Activated T-helper 1 cell treated with Interleukin-2 at 50 U/mL for 16 hours (primary cell): ENCODE measurements at regions not wholly inside any gene's neighbourhood (a gene's known extent, or its start where the extent isn't known, plus 50 kb on each side); places are given as distances from the start of the nearest gene placed in this dataset.

Experiments
- DNase-seq: peaks from one replicate; pipeline ENCODE4 v3.0.0-alpha.2; 2020; ENCODE audit warnings: low read depth

- DNase-seq: no peak
Measured at GRCh38 chr5:142433526-142434321, 108.9 kb upstream of the SPRY4 start.

- DNase-seq: peak; percentile 42
Measured at GRCh38 chr5:142432961-142433360, 108.1 kb upstream of the SPRY4 start.

- DNase-seq: no peak
Measured at GRCh38 chr5:142432369-142432863, 107.6 kb upstream of the SPRY4 start.

- no peak for DNase-seq
Measured at GRCh38 chr5:142428773-142429473, 104.1 kb upstream of the SPRY4 start.

GRCh38 chr5:142428036-142428772 lies 103.4 kb upstream of the SPRY4 start:
- no peak for DNase-seq

- DNase-seq: no peak
Measured at GRCh38 chr5:142427529-142427928, 102.7 kb upstream of the SPRY4 start.

- no peak for DNase-seq
Measured at GRCh38 chr5:142427015-142427364, 102.2 kb upstream of the SPRY4 start.

GRCh38 chr5:142426129-142427014 lies 101.6 kb upstream of the SPRY4 start:
- DNase-seq: peak; percentile 14

GRCh38 chr5:142425286-142426065 lies 100.7 kb upstream of the SPRY4 start:
- DNase-seq: no peak

- DNase-seq: no peak
Measured at GRCh38 chr5:142422429-142422828, 97.6 kb upstream of the SPRY4 start.

- no peak for DNase-seq
Measured at GRCh38 chr5:142421621-142422397, 97.0 kb upstream of the SPRY4 start.

- no peak for DNase-seq
Measured at GRCh38 chr5:142421228-142421617, 96.4 kb upstream of the SPRY4 start.

- no peak for DNase-seq
Measured at GRCh38 chr5:142420561-142421227, 95.9 kb upstream of the SPRY4 start.

- DNase-seq: no peak
Measured at GRCh38 chr5:142412581-142412980, 87.8 kb upstream of the SPRY4 start.

- DNase-seq: no peak
Measured at GRCh38 chr5:142411656-142412425, 87.0 kb upstream of the SPRY4 start.

GRCh38 chr5:142411103-142411502 lies 86.3 kb upstream of the SPRY4 start:
- no peak for DNase-seq

GRCh38 chr5:142408981-142409481 lies 84.2 kb upstream of the SPRY4 start:
- DNase-seq: no peak

- DNase-seq: no peak
Measured at GRCh38 chr5:142408536-142408935, 83.7 kb upstream of the SPRY4 start.
